COR-L47 (cell line): ENCODE measurements at regions not wholly inside any gene's neighbourhood (a gene's known extent, or its start where the extent isn't known, plus 50 kb on each side); places are given as distances from the start of the nearest gene placed in this dataset.

Experiments used
- DNase-seq: peaks from one replicate; lab custom pipeline; 2025; lab: John Stamatoyannopoulos, UW

DNA sequence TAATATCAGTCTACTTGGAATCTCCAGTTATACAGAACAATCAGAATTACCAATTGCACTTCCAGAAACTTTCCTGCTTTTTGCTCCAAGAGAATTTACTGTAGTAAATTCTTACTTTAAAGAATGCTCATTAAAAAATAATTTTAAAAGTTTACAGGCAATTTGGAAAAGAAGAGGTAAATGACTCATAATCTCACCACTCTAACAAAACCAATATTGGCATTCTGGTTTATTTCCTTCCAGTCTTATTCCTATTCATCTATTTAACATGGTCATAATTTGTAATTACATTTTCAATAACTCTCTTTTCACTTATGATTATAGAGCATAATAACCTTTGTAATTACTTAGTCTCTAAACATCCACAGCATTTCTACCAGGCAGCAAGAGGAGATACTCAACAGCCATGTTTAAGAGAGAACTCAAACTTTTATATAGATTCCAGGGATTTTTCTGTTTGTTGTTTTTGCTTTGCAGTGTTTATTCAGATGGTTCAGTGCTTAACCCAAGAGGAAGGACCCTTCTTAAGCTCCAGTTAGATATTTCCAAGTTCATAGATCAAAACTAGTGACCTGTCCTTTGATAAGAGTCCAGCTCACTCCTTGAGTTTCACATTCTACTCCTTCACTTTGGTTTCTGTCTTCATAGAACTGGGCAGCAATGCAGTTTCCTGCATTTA is 464.7 kb downstream of the TXNL1 start:
- DNase-seq: no peak

- DNase-seq: no peak
These were observed 465.9 kb downstream of the TXNL1 start for GRCh38 chr18:56172527-56172926.

DNA sequence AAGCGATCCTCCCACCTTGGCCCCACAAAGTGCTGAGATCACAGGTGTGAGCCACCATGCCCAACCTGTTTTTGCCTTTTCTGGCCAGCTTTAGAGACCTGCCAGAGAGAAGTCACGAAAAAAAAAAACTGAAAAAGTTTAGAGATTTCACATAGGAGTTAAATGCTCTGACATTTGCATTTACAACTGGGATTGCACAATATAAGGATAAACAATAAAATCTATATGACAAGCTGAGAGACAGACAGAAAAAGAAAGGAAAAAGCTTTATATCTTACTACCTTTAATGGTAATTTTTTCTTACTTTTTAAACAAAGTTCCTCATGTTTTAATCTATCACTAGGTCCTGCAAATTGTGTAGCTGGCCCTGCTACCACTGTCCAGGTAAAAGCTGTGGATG is 466.5 kb downstream of the TXNL1 start:
- no peak for DNase-seq

GRCh38 chr18:56168049-56168781 is 470.2 kb downstream of the TXNL1 start:
- DNase-seq: no peak

GRCh38 chr18:56167366-56167765 is 471.0 kb downstream of the TXNL1 start:
- no peak for DNase-seq

GRCh38 chr18:56166914-56167313 is 471.5 kb downstream of the TXNL1 start:
- DNase-seq: no peak

DNA sequence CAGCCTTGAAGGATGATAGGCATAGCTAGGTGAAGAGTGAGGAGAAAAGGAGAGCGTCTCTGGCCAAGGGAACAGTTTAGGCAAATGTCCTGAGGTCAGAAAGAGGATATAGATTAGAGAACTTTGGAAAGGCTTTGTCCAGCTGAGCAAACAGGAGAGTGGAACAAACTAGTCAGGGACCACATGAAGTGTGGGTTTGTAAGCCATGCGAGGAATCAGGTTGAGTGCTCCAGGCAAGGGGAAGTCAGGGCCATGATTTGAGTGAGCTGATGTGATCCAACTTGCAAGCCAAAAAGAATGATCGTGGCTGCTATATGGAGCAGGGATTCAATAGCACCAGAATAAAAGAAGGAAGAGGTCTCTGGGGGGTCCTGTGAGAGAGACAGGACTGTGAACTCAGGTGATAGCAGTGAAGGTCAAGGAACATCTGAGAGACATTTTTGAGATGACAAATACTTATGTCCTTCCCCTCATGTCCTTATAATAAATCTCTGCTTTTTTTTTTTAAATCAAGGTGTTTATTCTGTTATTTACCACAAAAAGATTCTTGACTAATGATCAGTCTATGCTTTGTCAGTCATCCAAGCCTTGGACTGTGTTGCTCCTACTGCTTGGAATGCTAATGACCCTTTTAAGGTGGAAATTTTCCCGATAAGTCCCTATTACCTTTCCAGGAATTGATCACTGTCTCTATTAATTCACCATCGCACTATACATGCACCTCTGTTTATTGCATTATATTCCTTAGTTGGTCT is 472.6 kb downstream of the TXNL1 start:
- DNase-seq: no peak

- no peak for DNase-seq
These were observed 475.8 kb downstream of the TXNL1 start for GRCh38 chr18:56162311-56163265.

- no peak for DNase-seq
These were observed 476.7 kb downstream of the TXNL1 start for GRCh38 chr18:56161566-56162260.

GRCh38 chr18:56158676-56159075 is 479.7 kb downstream of the TXNL1 start:
- no peak for DNase-seq

- no peak for DNase-seq
These were observed 480.9 kb downstream of the TXNL1 start for GRCh38 chr18:56157541-56157940.

DNA sequence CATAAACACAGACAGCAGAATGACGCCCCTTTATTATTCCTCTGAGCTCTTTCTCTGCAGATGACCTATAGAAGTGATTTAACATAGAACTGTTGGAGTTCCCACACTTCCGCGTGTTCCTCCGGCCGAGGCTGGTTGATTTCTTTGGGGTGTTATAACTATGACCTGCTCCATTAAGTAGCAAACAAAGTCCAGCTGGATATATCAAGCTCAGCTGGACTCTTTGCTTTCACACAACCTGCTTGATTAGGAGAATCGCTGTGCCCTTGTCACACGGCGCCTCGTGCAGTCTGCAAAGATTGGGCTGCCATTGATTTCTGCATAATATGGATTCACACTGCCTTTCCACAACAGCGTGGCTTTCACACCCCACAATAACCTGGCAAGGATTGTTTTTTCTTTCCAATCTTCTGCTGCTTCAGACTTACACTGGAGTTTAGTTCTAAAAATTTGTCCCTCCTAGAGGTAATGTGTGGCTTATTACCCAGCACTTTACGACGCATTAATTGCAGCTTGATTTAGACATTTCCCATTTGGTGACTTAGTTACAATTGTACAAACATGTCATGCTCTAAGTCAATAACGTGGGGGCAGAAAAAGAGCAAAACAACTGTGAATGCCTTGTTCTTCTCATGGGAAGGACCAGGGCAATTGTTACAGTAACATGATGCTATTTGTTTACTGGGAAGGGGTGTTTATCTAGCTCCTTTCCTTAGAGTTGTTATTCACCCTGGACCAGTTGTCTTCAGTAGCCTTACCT is 485.7 kb downstream of the TXNL1 start:
- DNase-seq: peak; percentile 30

DNA sequence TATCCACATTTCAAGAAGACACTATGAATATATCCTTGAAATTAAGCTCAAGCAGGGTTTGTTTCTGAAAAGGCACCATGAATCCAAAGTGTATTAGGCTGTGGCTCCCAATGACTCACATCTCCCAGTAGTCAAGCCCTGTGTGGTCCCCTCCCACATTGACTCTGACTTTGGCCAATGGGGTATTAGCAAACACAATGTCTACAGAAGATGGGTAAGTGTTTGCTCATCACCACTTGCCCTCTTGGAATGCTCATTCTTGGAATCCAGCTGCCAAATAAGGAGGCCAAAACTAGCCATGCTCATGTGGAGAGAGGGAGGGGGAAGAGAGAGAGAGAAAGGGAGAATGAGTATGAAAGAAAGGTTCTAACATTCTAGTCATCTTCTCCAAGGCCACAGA is 490.0 kb downstream of the TXNL1 start:
- no peak for DNase-seq

GRCh38 chr18:56146565-56146964 is 491.8 kb downstream of the TXNL1 start:
- no peak for DNase-seq

GRCh38 chr18:56142001-56142400 is 496.4 kb downstream of the TXNL1 start:
- no peak for DNase-seq

GRCh38 chr18:56139792-56140254 is 498.6 kb downstream of the TXNL1 start:
- DNase-seq: no peak

DNA sequence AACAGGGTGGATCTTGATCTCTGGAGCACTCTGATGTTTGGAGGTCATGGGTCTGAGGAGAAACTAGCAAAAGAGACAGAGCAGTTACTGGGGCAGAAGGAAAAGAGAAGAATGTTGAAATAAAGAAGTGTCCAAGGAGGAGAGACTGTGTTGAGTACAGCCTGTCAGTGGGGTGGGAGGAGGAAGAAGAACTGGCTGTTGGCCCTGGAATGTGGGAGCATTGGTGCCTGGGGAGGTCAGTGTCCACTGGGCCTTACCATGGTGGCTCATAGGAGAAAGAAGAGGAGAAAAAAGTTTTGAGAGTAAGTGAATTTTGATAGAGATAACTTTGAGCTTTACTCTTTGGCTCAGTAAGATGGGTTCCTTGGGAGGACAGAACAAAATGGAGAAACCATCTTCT is 499.0 kb downstream of the TXNL1 start:
- no peak for DNase-seq

DNA sequence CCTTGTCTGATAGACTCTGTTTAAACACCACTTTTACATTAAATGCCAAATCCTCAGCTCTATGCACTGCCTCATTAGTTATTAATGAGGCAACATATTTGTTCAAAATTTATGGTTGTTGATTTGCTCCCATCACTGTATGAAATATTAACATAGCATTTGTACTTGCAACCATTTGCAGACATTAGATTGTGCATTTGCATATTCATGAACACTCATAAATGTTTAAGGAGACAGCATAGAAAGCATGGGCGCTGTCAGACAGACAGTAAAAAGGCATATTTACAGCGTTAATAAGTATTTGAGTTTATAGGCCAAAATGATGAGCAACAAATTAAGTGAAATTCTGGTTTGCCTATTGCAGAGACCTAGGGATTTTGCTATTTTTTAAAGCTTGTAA is 502.3 kb downstream of the TXNL1 start:
- DNase-seq: no peak

- no peak for DNase-seq
These were observed 507.9 kb downstream of the TXNL1 start for GRCh38 chr18:56130481-56130880.

DNA sequence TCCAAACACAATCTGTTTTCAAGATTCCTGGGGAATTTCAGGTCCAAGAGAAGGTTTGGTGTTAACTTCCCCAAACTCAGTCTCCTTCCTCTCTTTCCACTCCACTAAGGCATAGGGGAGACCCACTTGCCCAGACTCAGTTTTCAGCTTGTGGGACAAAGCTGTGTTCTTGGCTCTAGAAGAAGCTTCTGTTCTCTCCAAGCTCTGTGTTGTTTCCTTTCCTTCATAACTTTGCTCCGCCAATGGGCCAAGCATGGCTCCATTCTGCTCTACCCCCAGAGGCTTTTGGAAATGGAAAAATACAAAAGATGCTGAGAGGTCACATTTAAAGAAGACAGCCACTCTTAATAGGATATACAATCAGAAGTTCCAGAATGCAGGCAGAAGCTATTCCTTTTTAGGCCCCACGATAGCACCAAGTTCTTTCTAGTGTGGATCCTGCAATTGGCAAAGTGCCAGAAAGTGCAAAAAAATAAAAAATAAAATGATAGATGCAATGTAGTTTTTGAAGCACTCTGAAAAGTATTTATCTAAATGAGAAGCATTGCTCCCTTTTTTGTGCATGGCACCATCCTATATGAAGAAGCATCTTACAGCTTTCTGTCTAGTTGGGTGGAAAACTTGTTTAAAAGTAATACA is 510.1 kb downstream of the TXNL1 start:
- DNase-seq: no peak
